T1000 (cell line): ENCODE measurements at regions not wholly inside any gene's neighbourhood (a gene's known extent, or its start where the extent isn't known, plus 50 kb on each side); places are given as distances from the start of the nearest gene placed in this dataset.

Experiments
- DNase-seq: peaks from one replicate; lab custom pipeline; 2025; ENCODE audit warnings: mixed read lengths; lab: John Stamatoyannopoulos, UW

- DNase-seq = no peak
Measured at GRCh38 chr5:96284727-96285389, 148.2 kb downstream of the PCSK1 start.

GRCh38 chr5:96283589-96283988 lies 149.5 kb downstream of the PCSK1 start:
- DNase-seq = no peak

GRCh38 chr5:96282020-96282419 lies 151.0 kb downstream of the PCSK1 start:
- DNase-seq = no peak

DNA sequence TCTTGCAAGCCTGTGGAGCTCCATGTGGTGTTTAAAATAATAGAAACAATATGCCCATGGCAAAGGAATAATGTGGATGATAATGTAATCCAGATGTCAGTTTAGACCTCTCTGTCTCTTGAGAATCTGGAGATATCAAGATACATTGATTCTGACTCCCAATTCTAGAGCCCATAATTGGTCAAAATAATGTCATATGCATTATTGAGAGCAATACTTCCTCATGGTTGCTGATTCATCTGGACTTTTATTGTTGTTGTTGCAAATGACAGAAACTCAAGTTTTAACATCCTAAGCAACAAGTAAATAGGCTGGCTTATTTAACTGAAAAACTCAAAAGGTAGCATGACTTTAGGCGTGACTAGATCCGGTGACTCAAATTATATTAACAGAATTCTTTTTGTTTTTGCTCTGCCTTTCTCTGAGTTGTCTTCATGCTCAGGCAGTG lies 152.1 kb downstream of the PCSK1 start:
- DNase-seq = no peak

GRCh38 chr5:96279801-96280542 lies 153.1 kb downstream of the PCSK1 start:
- no peak for DNase-seq

- no peak for DNase-seq
Measured at GRCh38 chr5:96278981-96279380, 154.1 kb downstream of the PCSK1 start.

DNA sequence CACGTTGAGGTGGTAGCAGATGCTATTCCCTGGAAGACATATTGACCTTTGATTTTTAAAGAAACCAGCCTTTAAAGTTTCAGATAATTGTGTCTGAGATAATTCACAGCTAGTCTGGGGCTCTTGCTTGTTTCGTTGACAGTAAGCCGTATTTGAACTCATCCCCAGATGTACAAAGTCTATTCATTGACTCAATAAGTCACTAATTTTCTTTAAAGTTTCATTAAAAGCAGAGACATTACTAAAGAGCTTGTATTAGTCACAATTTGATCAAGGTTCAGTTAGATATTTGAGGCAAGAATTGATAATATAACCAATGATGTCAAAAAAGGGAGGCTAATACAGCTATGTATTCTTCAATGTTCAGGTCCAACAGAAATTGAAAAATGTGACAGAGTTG lies 158.0 kb downstream of the PCSK1 start:
- no peak for DNase-seq

- no peak for DNase-seq
Measured at GRCh38 chr5:96265487-96265886, 167.6 kb downstream of the PCSK1 start.

DNA sequence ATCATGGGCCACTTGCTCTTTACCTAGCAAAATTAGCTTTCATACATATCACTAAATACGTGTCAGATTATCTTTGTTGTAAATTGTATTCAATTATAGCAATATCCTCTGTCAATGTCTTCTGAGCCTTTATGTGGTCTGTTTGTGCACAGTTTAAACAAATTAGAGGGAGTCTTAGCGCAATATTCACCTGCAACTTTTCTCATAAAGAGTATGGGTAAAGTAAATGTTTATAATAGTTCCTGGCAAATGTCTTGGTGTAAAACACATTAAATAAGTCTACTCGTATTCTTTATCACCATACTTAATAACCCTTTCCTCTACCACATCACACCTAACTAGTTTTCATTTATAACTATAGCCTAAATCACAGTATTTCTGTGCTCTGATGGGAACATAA lies 169.0 kb downstream of the PCSK1 start:
- DNase-seq = no peak

DNA sequence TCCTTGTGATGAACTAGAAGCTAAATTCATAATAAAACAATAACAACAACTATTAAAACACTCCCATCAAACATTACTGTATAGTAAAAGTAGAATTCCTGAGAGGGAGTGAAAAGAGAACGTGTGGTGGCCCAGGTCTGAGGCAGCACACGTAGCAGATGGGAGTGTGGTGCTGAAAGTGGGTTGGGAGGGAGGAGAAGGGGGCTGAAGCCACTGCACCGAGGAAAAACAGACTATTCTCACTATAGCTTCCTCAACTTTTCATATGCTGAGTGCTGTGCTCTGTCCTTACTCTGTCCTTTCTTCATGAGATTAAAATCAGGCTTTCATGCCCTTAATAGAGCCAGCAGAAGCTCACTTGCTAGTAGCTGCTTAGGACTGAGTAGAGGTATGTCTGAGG lies 170.9 kb downstream of the PCSK1 start:
- no peak for DNase-seq

- DNase-seq = no peak
Measured at GRCh38 chr5:96260009-96260408, 173.0 kb downstream of the PCSK1 start.

GRCh38 chr5:96259151-96259772 lies 173.8 kb downstream of the PCSK1 start:
- DNase-seq = no peak

DNA sequence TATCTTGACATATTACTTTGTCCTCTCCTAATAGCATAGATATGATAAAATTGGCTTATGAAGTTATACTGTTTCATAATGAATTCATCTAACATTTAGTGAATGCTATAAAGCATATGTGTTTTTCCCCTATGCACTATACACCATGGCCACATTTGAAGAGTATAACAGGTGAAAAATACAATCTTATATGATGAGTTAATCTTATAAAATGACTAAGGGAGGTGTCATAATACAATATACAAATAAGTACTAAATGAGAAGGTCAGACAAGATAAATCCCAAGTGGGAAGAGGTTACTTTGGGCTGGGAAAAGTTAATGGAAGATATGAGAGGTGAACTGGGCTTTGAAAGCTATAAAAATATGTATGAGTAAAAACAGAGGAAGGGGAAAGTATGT lies 174.4 kb downstream of the PCSK1 start:
- DNase-seq = no peak

- no peak for DNase-seq
Measured at GRCh38 chr5:96257904-96258303, 175.1 kb downstream of the PCSK1 start.

DNA sequence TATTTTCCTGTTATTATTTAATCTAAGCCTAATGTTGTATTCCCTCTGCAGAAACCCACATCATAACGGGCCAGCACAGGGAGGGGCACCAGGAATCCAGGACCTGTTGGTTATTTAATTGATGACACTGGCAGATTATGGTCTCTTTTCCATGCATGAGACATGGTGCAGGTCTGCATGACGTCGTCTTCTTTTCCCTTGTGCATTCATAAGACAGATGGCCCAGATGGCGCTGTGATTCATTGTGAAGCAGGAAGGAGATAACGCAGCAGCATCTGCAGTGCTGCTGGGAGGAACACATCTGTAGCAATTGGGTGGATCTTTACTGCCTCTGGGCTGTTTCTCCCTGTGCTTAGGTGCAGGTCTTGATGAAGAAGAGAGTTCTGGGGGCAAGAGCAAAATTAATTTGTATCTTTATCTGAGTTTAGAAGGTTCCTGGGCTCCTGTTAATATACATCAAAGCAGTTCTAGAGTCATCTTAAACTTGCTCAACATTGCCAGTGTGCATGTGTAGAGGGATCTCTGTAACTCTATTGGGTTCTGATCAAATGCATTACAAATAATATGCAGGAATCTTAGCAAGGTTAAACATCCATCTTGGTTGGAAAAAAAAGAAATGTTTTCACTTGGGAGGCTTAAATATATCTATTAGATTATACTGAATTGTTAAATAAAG lies 176.1 kb downstream of the PCSK1 start:
- no peak for DNase-seq

- DNase-seq = no peak
Measured at GRCh38 chr5:96254980-96255691, 177.9 kb downstream of the PCSK1 start.

GRCh38 chr5:96253140-96253539 lies 179.9 kb downstream of the PCSK1 start:
- no peak for DNase-seq

DNA sequence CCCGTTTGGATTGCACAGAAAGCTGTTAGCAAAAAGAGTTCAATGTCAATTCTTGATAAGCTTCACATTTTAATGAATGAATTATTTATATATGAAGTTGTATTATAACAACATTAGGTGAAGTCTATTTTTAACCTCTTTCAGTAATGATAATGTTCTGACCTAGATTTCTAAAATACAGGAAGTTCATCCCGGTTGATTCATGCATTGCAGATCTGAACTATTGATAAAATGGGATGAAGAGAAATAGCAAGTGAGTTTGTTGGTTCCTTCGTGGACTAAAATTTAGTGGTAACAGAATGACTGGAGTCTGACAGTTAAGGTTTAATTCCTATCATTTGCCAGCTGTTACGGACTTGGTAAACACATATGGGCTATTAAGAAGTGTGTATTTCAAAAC lies 180.5 kb downstream of the PCSK1 start:
- no peak for DNase-seq

- no peak for DNase-seq
Measured at GRCh38 chr5:96250782-96251181, 182.3 kb downstream of the PCSK1 start.

GRCh38 chr5:96248131-96248530 lies 184.9 kb downstream of the PCSK1 start:
- DNase-seq = no peak

DNA sequence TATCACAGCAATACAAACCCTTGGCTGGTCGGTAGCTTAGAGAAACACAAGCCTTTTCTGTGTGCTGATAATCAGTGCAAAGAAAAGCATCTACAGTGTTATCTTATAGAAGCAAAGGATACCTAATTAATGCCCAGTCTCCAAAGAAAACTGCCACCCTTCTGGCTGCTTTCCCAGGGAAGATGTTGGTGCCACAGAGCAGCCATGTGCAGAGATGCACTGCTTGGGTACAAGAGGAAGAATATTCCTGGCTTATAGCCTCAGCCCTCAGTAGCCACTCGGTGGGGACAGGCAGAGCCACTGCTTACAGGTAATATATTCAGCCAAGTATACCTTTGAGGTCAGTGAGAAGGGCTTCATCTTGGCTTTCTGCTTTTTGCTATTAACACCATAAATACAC lies 185.3 kb downstream of the PCSK1 start:
- DNase-seq = no peak

- DNase-seq = no peak
Measured at GRCh38 chr5:96247097-96247701, 185.8 kb downstream of the PCSK1 start.
